Nephron progenitor cell (in vitro differentiated cells): ENCODE measurements at regions not wholly inside any gene's neighbourhood (a gene's known extent, or its start where the extent isn't known, plus 50 kb on each side); places are given as distances from the start of the nearest gene placed in this dataset.

Source experiments
- DNase-seq: peaks from one replicate; pipeline ENCODE4 v3.0.0; 2021
- H3K27ac Mint-ChIP-seq: 2 replicates; pipeline ENCODE4 v1.8.0; 2021; ENCODE audit warnings: mild to moderate bottlenecking, moderate library complexity, mixed read lengths
- H3K27me3 Mint-ChIP-seq: 2 replicates; pipeline ENCODE4 v1.8.0; 2021; ENCODE audit warnings: mild to moderate bottlenecking, low read depth, mixed read lengths; ENCODE audit not compliant: poor library complexity
- H3K36me3 Mint-ChIP-seq: 2 replicates; pipeline ENCODE4 v1.8.0; 2021; ENCODE audit warnings: low read depth, mixed read lengths
- H3K4me1 Mint-ChIP-seq: 2 replicates; pipeline ENCODE4 v1.8.0; 2021; ENCODE audit warnings: mixed read lengths
- H3K4me3 Mint-ChIP-seq: 2 replicates; pipeline ENCODE4 v1.8.0; 2021; ENCODE audit warnings: mild to moderate bottlenecking, moderate library complexity, mixed read lengths
- H3K9me3 Mint-ChIP-seq: 2 replicates; pipeline ENCODE4 v1.8.0; 2021; ENCODE audit warnings: mild to moderate bottlenecking, moderate library complexity, mixed read lengths
- TF ChIP-seq, protein P1 (sequence below): fragments of 200-600 bp; sonication (generic); IDR thresholded peaks from 2 replicates; pipeline ENCODE4 v1.5.0; 2021; ENCODE audit warnings: antibody characterized with exemption

DNA sequence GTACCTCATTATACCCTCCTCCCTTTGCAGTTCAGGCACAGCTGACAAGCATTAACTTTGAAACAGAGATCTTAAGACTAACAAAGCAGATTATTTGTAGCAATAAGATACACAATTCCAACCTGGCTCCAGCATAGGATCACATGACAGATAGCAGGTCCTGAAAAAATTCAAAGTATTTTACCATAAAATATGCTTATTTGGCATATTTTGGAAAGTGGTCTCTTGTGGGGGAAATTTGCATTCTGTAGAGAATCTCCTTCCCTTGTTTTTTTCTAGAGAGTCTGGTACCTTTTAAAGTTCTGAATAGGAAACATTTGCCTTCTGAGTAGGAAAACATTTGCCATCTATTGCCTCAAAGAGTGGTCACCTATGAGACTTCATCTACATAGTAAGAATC, 212.8 kb upstream of the SH3BP4 start:
- Mint-ChIP-seq H3K9me3 (peaks cover 22% of the 10 kb centered on the region), H3K27ac (no peak overlapping the region), H3K36me3 (peaks cover 6% of the 10 kb centered on the region), H3K4me1 (no peaks in the 10 kb centered on the region), H3K27me3 (peaks cover 3% of the 10 kb centered on the region), H3K4me3 (no peak overlapping the region)
- no peak for DNase-seq
- TF ChIP-seq, protein P1, sequence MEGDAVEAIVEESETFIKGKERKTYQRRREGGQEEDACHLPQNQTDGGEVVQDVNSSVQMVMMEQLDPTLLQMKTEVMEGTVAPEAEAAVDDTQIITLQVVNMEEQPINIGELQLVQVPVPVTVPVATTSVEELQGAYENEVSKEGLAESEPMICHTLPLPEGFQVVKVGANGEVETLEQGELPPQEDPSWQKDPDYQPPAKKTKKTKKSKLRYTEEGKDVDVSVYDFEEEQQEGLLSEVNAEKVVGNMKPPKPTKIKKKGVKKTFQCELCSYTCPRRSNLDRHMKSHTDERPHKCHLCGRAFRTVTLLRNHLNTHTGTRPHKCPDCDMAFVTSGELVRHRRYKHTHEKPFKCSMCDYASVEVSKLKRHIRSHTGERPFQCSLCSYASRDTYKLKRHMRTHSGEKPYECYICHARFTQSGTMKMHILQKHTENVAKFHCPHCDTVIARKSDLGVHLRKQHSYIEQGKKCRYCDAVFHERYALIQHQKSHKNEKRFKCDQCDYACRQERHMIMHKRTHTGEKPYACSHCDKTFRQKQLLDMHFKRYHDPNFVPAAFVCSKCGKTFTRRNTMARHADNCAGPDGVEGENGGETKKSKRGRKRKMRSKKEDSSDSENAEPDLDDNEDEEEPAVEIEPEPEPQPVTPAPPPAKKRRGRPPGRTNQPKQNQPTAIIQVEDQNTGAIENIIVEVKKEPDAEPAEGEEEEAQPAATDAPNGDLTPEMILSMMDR, result no peak

DNA sequence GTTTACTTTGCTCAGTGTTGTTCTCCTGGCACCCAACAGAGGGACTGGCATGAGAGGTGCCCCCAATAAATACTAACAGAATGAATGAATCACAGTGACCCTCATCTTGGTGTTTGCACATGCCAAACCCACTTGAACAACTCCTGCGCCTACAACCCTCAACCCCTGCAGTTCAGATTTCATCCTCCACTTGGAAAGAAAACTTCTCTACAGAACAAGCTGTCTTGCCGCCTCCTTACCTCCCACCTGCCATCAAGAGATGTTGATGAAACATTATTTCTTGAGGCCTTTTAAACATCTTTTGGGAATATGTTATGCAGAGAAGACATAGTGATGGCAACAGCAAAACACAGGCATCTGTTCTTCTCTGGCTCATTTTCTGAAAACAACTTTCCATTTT, 216.0 kb upstream of the SH3BP4 start:
- H3K27me3 Mint-ChIP-seq, result peaks cover 3% of the 10 kb centered on the region
- no peak overlapping the region for H3K27ac Mint-ChIP-seq
- H3K36me3 Mint-ChIP-seq, result peaks cover 6% of the 10 kb centered on the region
- no peak for DNase-seq
- TF ChIP-seq, protein P1, result no peak
- H3K4me3 Mint-ChIP-seq, result no peak overlapping the region
- H3K4me1 Mint-ChIP-seq, result peaks cover 4% of the 10 kb centered on the region
- peaks cover 15% of the 10 kb centered on the region for H3K9me3 Mint-ChIP-seq

DNA sequence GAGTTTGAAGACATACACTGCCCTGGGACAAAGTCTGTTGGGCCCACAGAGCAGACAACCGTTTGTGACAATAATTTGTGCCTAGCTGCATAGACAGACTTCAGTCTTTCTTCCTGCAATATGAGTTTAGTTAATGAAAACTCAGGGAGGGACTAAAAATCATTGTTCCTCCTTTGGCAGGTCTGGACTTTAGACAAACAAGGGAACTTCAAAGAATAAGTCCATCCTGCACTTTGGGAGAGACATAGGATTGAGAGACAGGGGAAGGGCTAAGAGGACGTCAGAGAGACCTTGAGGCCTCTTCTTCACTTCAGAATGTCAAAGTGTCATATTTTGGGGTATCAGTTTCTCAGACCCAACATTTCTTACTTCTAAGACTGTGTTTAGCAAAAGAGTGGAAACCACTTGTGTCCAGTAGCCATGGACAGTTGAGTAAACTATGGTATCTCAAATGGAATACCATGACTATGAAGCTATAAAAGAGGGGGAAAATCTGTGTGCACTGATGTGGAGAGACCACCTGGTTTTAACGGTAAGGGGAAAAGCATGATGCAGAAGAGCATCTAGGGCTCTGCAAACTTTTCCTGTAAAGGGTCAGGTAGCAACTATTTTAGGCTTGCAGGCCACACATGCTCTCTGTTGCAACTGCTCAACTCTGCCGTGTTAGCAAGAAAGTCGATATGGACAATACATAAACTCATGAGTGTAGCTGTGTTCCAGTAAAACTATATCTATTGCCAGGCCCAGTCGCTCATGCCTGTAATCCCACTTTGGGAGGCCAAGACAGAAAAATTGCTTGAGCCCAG, 217.8 kb upstream of the SH3BP4 start:
- H3K27me3 Mint-ChIP-seq, result peaks cover 3% of the 10 kb centered on the region
- H3K27ac Mint-ChIP-seq, result no peak overlapping the region
- H3K36me3 Mint-ChIP-seq, result peaks cover 6% of the 10 kb centered on the region
- H3K9me3 Mint-ChIP-seq, result peaks cover 15% of the 10 kb centered on the region
- no peak overlapping the region for H3K4me3 Mint-ChIP-seq
- TF ChIP-seq, protein P1, result no peak
- H3K4me1 Mint-ChIP-seq, result peaks cover 4% of the 10 kb centered on the region
- no peak for DNase-seq

DNA sequence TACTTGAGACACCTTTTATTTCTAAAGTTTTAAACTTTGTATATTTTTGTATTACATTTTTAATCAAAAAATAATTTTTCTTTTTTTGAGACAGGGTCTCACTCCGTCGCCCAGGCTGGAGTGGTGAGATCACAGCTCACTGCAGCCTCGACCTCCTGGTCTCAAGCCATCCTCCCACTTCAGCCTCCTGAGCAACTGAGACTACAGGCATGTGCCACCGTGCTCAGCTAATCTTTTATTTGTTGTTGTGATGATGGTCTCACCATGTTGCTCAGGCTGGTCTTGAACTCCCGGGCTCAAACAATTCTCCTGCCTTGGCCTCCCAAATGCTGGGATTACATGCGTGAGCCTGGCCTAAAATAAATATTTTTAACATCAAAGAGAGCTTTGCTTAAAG, 218.7 kb upstream of the SH3BP4 start:
- TF ChIP-seq, protein P1, result no peak
- no peak for DNase-seq

DNA sequence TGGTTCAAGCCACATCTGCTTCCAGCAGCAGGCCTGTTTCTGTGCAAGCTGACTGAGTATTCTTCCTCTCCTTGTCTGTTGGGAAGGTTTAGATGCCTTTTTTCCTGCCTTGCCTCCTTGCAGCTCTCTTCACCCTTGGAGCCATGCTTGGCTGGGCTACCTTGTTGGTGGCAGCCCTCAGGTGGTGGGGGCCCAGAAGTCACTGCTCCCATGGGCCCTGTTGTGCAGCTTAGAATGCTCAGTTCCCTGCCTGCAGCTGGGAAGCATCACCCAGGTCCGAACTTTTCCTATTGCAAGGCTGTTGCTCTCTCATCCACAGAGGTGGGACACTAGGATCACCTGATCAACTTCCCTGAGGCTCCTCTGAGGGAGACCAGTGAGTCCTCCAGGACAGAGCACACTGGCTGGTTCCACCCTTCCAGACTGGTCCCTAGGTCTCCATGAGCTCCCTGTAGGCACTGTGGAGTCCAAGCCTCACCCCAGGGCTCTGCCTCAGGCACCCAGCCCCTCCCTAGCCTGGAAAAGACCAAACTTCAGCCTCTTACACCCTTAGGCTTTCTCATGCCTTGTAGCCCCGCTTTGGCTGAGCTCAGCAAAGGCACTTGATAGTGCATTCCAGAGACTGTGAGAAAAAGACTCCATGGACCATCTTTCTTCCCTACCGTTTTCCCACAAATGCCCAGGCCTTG, 219.3 kb upstream of the SH3BP4 start:
- H3K27me3 Mint-ChIP-seq, result peaks cover 3% of the 10 kb centered on the region
- peaks cover 4% of the 10 kb centered on the region for H3K4me1 Mint-ChIP-seq
- peaks cover 15% of the 10 kb centered on the region for H3K9me3 Mint-ChIP-seq
- TF ChIP-seq, protein P1, result no peak
- no peak overlapping the region for H3K27ac Mint-ChIP-seq
- H3K4me3 Mint-ChIP-seq, result no peak overlapping the region
- no peak for DNase-seq
- peaks cover 6% of the 10 kb centered on the region for H3K36me3 Mint-ChIP-seq

More for the DNA sequence above, 218.7 kb upstream of the SH3BP4 start:
- Mint-ChIP-seq H3K4me1 (peaks cover 4% of the 10 kb centered on the region), H3K9me3 (peaks cover 15% of the 10 kb centered on the region), H3K36me3 (peaks cover 6% of the 10 kb centered on the region), H3K27ac (no peak overlapping the region), H3K27me3 (peaks cover 3% of the 10 kb centered on the region), H3K4me3 (no peak overlapping the region)
